ENCODE measurements at regions not wholly inside any gene's neighbourhood (a gene's known extent, or its start where the extent isn't known, plus 50 kb on each side); places are given as distances from the start of the nearest gene placed in this dataset.

DNA sequence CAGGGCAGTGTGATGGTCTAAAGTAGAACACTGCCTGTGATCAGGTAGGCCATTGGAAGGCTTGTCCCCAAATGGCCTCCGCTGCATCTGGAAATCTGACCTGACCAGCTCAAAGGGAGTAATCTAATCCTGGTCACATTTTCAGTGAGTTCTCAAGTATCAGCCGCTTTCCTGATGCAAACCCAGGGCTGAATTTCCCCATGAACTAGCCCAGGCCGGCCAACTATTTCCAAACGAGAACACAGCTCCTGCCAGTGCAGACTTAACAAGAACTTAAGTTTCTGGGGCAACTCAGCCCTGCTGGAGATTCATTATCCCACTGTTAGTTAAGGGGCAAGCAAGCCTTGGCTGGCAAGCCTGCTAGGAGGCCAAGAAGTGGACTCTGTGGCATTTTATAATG lies 59.6 kb upstream of the FAM180A start:
- TF ChIP-seq, protein P1, sequence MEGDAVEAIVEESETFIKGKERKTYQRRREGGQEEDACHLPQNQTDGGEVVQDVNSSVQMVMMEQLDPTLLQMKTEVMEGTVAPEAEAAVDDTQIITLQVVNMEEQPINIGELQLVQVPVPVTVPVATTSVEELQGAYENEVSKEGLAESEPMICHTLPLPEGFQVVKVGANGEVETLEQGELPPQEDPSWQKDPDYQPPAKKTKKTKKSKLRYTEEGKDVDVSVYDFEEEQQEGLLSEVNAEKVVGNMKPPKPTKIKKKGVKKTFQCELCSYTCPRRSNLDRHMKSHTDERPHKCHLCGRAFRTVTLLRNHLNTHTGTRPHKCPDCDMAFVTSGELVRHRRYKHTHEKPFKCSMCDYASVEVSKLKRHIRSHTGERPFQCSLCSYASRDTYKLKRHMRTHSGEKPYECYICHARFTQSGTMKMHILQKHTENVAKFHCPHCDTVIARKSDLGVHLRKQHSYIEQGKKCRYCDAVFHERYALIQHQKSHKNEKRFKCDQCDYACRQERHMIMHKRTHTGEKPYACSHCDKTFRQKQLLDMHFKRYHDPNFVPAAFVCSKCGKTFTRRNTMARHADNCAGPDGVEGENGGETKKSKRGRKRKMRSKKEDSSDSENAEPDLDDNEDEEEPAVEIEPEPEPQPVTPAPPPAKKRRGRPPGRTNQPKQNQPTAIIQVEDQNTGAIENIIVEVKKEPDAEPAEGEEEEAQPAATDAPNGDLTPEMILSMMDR (conservative IDR thresholded peaks at IDR 0.05; ENCODE audit: low read depth, low read length), result no peak
- TF ChIP-seq MAZ (IDR thresholded peaks at IDR 0.05; ENCODE audit: borderline replicate concordance, low read depth, low read length) (no peak), MAFK (IDR thresholded peaks at IDR 0.05; ENCODE audit: low read depth, low read length) (no peak), CHD1 (IDR thresholded peaks at IDR 0.05; ENCODE audit: low read depth, low read length) (no peak), RAD21 (IDR thresholded peaks at IDR 0.05; ENCODE audit: low read length) (no peak), USF2 (IDR thresholded peaks at IDR 0.05; ENCODE audit: low read depth, low read length) (no peak), POLR2A (IDR thresholded peaks at IDR 0.05; ENCODE audit: low read depth, low read length) (no peak), MXI1 (IDR thresholded peaks at IDR 0.05; ENCODE audit: borderline replicate concordance, low read depth, low read length) (no peak), CEBPB (IDR thresholded peaks at IDR 0.05; ENCODE audit: low read depth, low read length) (no peak)

Measured in IMR-90 (cell line).